ENCODE measurements at regions not wholly inside any gene's neighbourhood (a gene's known extent, or its start where the extent isn't known, plus 50 kb on each side); places are given as distances from the start of the nearest gene placed in this dataset.

DNA sequence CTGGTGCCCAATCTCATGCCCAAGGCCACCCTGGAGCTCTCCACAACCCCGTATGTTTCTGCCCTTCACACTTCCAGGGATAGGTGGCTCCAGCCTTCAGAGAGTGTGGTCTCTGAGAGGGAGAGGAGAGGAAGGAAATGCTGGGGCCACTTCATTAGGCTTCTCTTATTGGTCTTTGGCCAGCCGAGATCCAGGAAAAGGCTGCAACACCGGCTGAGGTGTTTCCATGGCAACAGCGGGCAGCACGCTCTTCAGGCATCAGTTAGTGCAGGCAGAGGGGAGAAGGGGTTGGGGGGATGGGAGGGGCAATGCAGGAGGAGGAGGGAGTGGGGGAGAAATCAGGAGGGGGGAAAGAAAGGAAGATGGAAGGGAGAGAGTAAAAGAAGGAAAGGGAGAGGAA lies 275.1 kb upstream of the GJB5 start:
- no peak for DNase-seq (ENCODE audit: low spot score)

DNA sequence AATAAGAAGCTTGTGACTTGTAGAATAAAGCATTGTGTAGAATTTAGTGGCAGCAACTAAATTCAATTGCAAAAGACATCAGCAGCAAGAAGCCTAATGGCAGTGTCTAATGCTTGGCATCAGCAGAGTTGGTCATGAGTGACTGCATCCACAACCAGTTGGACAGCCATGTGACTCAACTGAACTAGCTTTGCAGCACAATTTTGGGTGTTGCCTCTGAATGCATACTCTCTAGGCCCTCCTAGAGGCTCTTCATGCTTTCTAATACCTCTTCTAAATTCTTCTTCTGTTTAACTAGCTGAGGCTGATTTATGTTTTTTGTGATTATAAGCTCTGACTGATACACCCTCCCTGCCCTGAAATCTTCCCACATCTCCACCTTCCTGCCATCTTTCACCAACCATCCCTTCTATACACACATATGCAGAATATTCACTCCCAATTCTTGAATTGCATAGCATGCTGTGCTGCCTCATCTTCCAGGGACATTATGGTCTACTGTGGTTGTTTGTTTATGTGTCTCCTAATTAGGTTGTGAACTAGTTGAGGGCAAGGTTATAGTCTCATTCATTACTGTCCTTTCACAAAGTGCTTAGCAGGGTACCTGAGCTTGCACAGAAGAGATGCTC lies 266.7 kb upstream of the GJB5 start:
- no peak for DNase-seq (ENCODE audit: low spot score)

GRCh38 chr1:34500451-34500850 lies 254.4 kb upstream of the GJB5 start:
- DNase-seq (ENCODE audit: low spot score), result no peak

DNA sequence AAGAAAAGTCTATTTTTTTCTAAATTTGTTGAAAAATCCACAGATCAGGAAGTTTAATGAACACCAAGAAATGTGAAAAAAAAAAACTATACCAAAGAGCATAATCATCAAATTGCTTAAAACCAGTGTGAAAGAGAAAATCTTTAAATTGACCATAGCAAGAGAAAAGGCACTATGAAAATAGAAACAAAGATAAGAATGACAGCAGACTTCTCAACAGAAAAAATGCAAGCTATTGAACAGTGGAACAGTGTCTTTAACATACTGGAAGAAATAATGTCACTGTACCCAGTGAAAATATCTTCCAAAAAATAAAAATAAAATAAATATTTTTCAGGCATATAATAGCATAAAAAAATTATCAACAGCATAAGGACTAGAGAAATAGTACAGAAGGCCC lies 243.0 kb upstream of the GJB5 start:
- no peak for DNase-seq (ENCODE audit: low spot score)

DNA sequence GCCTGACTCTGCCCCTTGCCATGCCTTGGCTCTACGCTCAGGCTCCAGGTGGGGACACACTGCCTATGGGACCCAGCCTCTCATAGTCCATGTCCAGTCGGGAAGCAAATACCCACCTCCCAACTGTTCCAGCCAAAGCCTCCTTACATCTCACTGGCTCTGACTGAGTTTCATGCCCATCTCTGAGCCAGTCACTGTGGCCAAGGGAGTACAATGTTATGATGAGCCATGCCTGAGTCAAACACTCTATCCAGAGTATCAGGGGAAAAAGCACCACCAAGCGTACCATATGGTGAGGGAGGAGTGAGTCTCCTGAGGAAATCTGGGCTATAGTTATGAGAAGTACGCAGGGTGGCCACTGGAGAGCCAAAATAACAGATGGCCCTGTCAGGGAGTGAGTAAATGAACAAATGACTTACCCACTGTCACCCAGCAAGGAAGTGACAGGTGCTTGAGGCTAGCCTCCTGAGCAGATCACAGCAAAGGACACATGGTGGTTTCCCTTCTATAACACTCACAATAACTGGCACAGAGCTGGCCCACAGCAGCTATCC lies 236.6 kb upstream of the GJB5 start:
- no peak for DNase-seq (ENCODE audit: low spot score)

- DNase-seq (ENCODE audit: low spot score), result no peak
Observed at GRCh38 chr1:34520111-34520510, 234.7 kb upstream of the GJB5 start.

DNA sequence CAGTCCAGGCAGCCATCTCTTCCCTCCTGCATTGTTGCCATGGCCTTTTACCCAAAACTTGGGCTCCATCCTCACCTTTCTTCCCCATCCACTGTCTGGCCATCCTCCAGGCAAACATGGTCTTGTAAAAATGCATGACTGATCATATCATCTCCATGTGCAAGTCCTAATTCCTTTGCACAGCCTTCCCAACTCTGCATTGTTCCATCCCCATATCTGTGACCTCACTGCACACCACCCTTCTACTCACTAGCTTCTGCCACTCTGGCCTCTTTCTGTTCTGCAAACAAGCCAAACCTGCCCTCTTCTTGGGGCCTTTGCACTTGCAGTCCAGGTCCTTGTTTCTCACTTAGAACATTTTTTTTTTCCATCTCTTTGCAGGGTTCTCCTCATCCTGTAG lies 230.1 kb upstream of the GJB5 start:
- DNase-seq (ENCODE audit: low spot score), result no peak

- no peak for DNase-seq (ENCODE audit: low spot score)
Observed at GRCh38 chr1:34529935-34530859, 224.7 kb upstream of the GJB5 start.

- no peak for DNase-seq (ENCODE audit: low spot score)
Observed at GRCh38 chr1:34532113-34532512, 222.7 kb upstream of the GJB5 start.

DNA sequence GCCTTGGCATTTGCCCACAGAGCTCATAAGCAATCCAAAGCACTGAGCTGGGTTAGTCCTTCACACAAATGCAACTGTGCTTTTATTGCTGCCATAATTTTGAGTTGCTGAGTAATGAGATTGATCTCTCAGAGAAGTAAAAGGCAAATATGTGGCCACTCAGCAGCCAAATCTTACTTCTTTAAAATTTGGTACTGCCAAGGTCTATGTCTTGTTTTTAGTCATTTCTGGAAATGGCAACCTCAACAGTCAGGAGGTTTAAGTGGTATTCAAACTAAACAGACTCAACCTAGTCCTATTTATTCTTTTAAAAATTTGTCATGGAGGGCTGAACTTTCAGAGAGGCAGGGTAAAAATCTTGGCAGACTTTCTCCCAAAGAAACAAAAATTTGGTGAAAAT lies 216.4 kb upstream of the GJB5 start:
- no peak for DNase-seq (ENCODE audit: low spot score)

- no peak for DNase-seq (ENCODE audit: low spot score)
Observed at GRCh38 chr1:34547046-34547674, 207.7 kb upstream of the GJB5 start.

DNA sequence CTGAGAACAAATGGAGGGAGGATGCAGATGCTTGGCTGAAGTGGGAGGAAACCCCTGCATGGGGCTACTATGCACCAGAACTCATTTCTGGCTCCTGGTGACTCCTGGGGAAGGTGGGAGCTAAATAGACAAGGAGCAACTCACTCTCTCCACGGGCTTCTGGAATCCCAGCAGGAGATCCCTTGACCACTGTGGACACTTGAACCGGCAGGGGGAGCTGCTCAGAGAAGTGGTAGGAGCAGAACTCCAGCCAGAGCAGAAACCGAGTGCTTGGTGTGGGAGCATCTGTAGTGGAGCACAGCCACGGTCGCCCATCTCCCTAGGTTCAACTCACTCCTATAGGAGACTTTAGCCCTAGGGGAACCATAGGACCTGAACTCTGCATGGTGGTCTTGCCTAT lies 205.6 kb upstream of the GJB5 start:
- DNase-seq (ENCODE audit: low spot score), result no peak

DNA sequence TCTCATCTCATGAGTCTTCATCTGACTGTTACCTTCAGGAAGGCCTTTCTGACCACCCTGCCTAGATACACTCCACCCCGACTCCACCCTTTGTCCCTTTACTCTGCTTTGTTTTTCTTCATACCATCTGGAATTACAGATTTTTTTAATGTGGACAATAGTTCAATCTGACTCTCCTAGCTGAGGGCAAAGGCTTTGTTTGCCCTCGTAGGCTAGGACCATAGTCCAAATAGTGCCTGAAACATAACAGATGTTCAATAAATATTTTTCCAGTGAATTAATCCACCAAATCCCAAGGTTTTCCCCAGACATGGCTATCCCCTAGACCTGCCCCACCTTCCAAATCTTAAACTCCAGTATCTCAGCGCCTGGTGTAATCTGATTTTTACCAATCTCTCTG lies 176.5 kb upstream of the GJB5 start:
- DNase-seq (ENCODE audit: low spot score), result no peak

GRCh38 chr1:34582356-34582755 lies 172.5 kb upstream of the GJB5 start:
- no peak for DNase-seq (ENCODE audit: low spot score)

GRCh38 chr1:34587761-34588160 lies 167.1 kb upstream of the GJB5 start:
- DNase-seq (ENCODE audit: low spot score), result no peak

- DNase-seq (ENCODE audit: low spot score), result no peak
Observed at GRCh38 chr1:34590211-34590623, 164.6 kb upstream of the GJB5 start.

DNA sequence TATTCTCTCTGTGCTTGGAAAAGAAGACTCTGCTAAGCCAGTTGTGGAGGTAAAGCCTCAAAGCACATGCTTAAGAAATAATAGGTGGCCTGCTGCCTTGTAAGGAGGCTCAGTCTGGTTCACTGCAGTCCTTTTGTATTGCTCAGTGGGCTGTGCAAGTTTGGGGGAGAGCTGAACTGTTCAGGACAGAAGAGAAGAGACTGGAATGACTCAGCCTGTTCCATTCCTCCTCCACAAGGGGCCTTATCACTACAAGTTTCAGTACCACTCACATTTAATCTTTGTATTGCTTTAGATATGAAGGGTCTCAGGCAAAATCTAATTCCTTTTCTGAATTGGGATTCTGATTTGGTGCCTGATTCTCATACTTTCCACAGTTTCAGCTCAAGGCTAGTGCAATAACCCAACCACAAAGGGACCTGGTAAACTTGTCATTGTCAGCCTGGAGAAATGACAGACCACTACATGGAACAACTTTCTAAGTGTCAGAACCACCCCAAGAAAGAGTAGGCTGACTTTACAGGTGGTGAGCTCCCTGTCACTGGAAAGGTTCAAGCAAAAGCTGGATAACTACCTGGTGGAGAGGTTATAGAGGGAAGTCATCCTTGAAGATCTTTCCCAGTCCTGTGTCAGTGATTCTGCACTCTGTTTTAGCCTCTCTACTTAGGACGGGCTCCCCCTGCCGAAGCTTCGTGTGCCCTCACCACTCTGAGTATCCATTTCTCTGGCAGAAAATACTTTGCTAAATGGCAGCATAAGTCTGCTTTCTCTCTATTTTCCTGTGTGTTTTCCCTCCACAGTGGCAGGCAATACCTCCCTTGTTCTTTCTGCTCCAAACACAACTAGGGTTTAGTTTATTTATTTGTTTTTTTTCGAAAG lies 162.9 kb upstream of the GJB5 start:
- no peak for DNase-seq (ENCODE audit: low spot score)

DNA sequence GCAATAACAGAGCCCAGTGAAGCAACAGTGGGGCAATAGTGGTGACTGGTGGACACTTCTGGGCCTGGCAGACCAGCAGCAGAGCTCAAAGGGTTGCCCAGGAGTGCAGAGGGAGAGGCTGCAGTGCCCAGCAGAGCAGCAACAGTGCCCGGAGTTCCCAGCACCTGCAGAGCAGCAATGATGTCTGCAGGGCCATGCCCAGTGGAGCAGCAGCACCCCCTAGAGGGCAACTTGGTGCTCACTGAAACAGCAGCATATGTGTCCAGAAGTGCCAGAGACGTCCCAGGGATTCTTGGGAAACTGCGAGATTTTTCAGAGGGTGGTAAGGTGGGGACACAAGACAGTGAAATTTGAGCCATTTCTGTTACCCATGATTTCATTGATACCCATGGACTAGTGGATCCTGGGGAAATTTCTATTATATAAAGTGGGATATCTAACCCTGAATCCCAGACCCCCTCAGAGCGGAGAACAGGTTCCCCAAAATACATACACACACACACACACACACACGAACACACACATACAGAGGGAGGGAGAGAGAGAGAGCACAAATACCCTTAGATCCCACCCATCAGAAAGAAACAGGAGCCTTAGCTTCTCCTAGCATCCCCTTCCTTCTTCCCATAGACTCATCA lies 156.9 kb upstream of the GJB5 start:
- DNase-seq (ENCODE audit: low spot score), result peak; percentile 24

- no peak for DNase-seq (ENCODE audit: low spot score)
Observed at GRCh38 chr1:34602907-34603306, 151.9 kb upstream of the GJB5 start.

GRCh38 chr1:34603594-34603993 lies 151.3 kb upstream of the GJB5 start:
- no peak for DNase-seq (ENCODE audit: low spot score)

DNA sequence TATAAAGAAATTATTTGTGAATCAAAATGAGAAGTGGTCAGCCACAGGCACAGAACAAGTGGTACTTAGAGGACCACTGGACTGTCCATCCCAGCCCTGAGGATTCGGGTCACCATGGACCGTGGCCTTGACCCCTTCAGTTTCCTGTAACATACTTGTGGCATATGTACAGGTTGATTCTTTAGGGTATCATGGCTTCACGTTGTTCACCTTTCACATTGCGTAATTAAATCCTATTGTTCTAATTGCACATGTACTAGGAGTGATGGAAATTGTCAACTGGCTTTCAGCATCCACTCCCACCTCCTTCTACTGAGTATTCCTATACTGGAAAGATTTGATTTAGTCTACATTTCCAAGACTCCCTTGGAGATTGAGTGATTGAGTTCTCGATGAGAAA lies 148.3 kb upstream of the GJB5 start:
- DNase-seq (ENCODE audit: low spot score), result no peak
